IPS-18a (cell line): ENCODE measurements at regions not wholly inside any gene's neighbourhood (a gene's known extent, or its start where the extent isn't known, plus 50 kb on each side); places are given as distances from the start of the nearest gene placed in this dataset.

ENCODE experiments used
- H3K27ac ChIP-seq: one replicate; pipeline ENCODE4 v1.5.1; 2013; ENCODE audit warnings: low read length
- H3K27me3 ChIP-seq: one replicate; pipeline ENCODE4 v1.6.1; 2013; ENCODE audit warnings: mild to moderate bottlenecking, low read length; ENCODE audit not compliant: control insufficient read depth, insufficient read depth
- H3K36me3 ChIP-seq: one replicate; pipeline ENCODE4 v1.6.1; 2013; ENCODE audit warnings: low read depth, low read length; ENCODE audit not compliant: control insufficient read depth
- H3K4me1 ChIP-seq: one replicate; pipeline ENCODE4 v1.6.1; 2013; ENCODE audit warnings: low read depth, low read length; ENCODE audit not compliant: control insufficient read depth
- H3K4me3 ChIP-seq: one replicate; pipeline ENCODE4 v1.5.1; 2013; ENCODE audit warnings: low read length
- H3K9ac ChIP-seq: one replicate; pipeline ENCODE4 v1.6.1; 2013; ENCODE audit warnings: mild to moderate bottlenecking, low read length, moderate library complexity
- H3K9me3 ChIP-seq: one replicate; pipeline ENCODE4 v1.6.1; 2013; ENCODE audit warnings: low read depth, low read length; ENCODE audit not compliant: control insufficient read depth

DNA sequence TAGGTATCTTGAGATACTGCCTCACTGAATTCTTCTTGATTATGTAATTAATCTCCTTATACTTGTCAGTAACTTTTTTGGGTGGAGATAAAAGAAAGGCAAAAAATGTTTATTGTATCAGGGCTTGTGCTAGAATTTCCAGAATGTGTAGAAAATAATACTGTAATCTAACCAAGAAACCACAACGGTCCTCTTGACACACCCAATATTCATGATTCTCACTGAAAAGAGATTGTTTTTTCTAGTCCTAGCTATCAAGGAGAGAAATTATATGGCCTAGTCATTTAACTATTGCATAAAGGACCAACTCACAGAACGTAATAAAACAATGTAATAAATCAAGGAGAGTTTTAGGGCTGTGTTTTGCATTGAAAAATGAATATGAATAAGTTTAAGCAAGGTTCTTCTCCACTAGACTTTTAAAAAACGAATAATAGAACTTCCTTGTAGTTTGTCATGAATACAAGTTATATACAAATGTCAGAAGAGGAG lies 80.0 kb upstream of the STEAP4 start:
- H3K27ac ChIP-seq = no peak overlapping the region
- peaks cover 3% of the 10 kb centered on the region for H3K4me1 ChIP-seq
- no peaks in the 10 kb centered on the region for H3K9me3 ChIP-seq
- no peaks in the 10 kb centered on the region for H3K27me3 ChIP-seq
- H3K4me3 ChIP-seq = no peak overlapping the region
- no peaks in the 10 kb centered on the region for H3K36me3 ChIP-seq
- no peak overlapping the region for H3K9ac ChIP-seq

DNA sequence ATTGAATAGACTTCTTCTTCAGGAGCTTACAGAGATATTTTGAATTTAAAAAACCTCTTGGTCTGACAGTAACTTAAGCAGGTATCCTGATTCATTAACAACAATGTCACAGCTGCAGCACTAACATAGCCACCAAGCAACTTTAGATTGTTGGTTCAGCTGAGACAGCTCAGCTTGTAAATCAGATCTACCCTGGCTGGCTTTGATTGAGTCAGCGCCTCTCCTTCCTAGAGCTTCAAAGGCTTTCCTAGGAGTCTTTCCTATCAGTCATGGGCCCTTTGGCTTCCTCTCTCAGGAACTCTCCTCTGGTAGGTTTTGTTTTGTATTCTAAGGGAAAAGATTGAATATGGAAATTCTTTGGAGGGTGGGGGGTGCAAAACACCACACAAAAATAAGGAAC lies 70.7 kb upstream of the STEAP4 start:
- Histone ChIP-seq H3K9ac (no peak overlapping the region), H3K36me3 (no peaks in the 10 kb centered on the region), H3K27ac (no peak overlapping the region), H3K4me1 (peaks cover 13% of the 10 kb centered on the region), H3K9me3 (no peaks in the 10 kb centered on the region), H3K4me3 (no peak overlapping the region), H3K27me3 (no peaks in the 10 kb centered on the region)

DNA sequence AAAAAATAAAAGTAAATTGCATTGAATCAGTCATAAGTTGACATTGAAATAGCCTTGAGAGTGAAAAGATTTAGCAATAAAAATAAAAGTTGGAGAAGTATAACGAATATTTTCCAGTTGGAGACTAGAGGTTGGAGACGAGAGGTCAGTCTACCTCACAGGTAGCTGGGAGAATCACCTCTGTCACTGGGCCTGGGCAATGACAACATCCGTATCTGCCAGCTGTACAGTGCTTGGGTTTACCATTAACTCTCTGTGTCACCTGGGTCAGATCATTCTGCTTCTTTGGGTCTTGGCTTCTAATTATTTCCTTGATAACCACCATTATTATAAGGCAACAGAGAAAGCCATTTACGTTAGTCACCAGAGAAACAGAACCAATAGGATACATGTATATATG lies 62.0 kb upstream of the STEAP4 start:
- Histone ChIP-seq H3K9ac (no peak overlapping the region), H3K27me3 (no peaks in the 10 kb centered on the region), H3K27ac (no peak overlapping the region), H3K4me3 (no peak overlapping the region), H3K9me3 (no peaks in the 10 kb centered on the region), H3K4me1 (peaks cover 20% of the 10 kb centered on the region), H3K36me3 (no peaks in the 10 kb centered on the region)

DNA sequence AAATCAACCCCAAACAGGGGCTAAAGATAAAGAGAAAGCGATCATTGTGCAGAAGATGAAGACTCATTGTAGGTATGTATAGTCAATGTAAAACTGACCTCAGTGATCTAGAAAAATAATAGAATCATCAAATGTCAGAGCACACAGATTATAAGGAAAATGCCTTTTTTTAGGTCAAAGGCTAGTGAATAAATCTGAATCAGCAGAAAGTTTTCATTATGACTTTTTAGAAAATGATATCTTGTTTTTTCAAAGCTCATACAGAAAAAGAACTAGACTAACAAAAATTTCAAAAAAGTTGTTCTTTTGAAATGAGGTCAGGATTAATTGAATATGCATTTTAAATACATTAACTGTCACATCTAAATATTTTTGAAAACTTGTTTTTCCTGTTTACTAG lies 60.2 kb upstream of the STEAP4 start:
- Histone ChIP-seq H3K9me3 (no peaks in the 10 kb centered on the region), H3K9ac (no peak overlapping the region), H3K36me3 (no peaks in the 10 kb centered on the region), H3K27me3 (no peaks in the 10 kb centered on the region), H3K4me1 (peaks cover 28% of the 10 kb centered on the region), H3K27ac (no peak overlapping the region), H3K4me3 (no peak overlapping the region)

DNA sequence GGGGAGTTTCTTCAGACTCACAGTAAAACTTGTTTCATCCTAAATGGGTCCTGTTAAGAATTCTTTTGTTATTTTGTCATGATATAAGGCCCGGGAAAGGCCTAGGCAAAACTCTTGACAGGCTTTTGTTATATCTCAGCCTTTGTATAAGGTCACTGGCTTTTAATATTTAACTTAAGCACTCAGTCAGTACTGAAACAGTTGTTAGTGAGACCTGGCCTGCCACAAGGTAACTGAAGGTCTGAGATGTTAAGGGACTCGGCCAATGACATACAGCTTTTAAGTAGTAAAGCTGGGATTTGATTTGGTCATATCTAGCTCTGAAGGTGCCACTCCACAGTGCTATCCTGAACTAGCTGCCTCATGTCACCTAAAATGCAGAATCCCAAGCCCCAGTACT lies 57.2 kb upstream of the STEAP4 start:
- Histone ChIP-seq H3K9me3 (no peaks in the 10 kb centered on the region), H3K4me1 (peaks cover 28% of the 10 kb centered on the region), H3K36me3 (no peaks in the 10 kb centered on the region), H3K27ac (no peak overlapping the region), H3K4me3 (no peak overlapping the region), H3K27me3 (no peaks in the 10 kb centered on the region), H3K9ac (no peak overlapping the region)

DNA sequence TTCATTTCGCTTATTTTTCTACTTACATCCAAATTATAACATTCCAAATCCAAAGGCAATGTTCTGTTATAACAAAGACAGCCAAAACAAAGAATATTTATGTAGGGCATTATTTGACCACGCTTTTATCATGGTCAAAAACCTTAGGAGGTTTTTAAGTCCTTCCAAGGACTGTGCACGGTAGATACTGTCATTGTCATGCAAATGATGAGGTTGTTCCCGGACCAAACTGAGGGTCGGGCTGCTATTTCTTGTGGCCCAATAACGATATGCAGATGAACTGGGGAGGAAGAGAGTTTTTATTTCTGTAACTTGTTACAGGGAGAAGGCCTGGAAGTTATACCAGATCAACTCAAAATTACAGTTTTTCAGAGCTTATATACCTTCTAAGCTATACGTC lies 56.6 kb upstream of the STEAP4 start:
- peaks cover 28% of the 10 kb centered on the region for H3K4me1 ChIP-seq

DNA sequence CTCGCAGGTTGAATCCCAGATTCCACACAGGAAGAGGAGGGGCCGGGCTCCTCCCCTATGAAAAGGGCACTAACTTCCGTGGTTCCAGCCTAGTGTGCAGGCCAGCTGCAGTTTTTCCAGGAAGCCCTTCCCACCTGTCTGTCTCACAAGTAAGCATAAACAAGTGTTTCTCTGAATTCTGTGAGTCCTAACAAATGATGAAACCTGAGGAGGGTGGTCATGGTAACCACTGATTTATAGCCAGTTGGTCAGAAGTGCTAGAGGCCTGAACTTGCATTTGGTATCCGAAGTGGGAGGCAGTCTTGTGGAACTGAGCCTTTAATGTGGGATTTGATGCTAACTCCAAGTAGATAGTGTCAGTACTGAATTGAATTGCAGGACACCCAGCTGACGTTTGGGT lies 54.7 kb upstream of the STEAP4 start:
- no peak overlapping the region for H3K27ac ChIP-seq
- H3K4me3 ChIP-seq = no peak overlapping the region
- H3K4me1 ChIP-seq = peaks cover 28% of the 10 kb centered on the region
- H3K9ac ChIP-seq = no peak overlapping the region
- H3K9me3 ChIP-seq = no peaks in the 10 kb centered on the region
- no peaks in the 10 kb centered on the region for H3K27me3 ChIP-seq
- no peaks in the 10 kb centered on the region for H3K36me3 ChIP-seq

More for the DNA sequence above, 56.6 kb upstream of the STEAP4 start:
- no peak overlapping the region for H3K4me3 ChIP-seq
- H3K9ac ChIP-seq = no peak overlapping the region
- H3K9me3 ChIP-seq = no peaks in the 10 kb centered on the region
- no peaks in the 10 kb centered on the region for H3K36me3 ChIP-seq
- H3K27ac ChIP-seq = no peak overlapping the region
- H3K27me3 ChIP-seq = no peaks in the 10 kb centered on the region

DNA sequence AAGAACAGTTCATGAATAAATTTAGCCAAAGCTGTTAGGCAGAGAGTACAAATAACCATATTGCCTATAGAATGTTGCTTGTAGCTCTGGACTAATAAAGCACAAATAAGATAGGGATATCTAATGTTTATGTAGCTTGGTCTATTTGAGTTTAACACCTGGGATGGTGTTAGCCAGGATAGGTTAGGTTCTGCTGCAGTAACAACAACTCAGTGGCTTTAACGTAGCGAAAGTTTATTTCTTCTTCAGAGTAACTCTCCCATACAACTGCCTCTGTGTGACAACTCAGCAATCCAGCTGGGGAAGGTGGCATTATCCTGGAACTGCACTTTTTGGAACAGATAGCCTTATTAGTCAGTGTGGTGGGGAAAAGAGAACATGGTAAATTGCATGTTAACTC lies 52.2 kb upstream of the STEAP4 start:
- no peak overlapping the region for H3K27ac ChIP-seq
- H3K9ac ChIP-seq = no peak overlapping the region
- H3K27me3 ChIP-seq = no peaks in the 10 kb centered on the region
- H3K36me3 ChIP-seq = no peaks in the 10 kb centered on the region
- H3K9me3 ChIP-seq = no peaks in the 10 kb centered on the region
- H3K4me3 ChIP-seq = no peak overlapping the region
- H3K4me1 ChIP-seq = peaks cover 9% of the 10 kb centered on the region

DNA sequence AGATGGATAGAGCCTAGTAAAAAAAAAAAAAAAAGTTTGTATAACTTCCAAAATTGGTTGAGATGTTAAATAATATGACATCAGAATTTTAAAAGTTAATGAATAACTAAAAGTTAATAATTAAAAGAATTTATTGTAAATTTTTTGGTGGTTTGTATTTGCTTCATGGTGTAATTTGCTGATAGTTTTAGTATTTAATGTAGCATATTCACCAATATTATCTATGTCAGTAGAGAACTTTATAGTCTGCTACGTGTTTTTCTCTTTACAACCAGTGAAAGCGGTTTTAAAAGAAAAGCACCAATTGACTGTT lies 51.8 kb upstream of the STEAP4 start:
- peaks cover 5% of the 10 kb centered on the region for H3K4me1 ChIP-seq
- no peaks in the 10 kb centered on the region for H3K36me3 ChIP-seq
- no peak overlapping the region for H3K9ac ChIP-seq
- H3K4me3 ChIP-seq = no peak overlapping the region
- H3K27me3 ChIP-seq = no peaks in the 10 kb centered on the region
- no peaks in the 10 kb centered on the region for H3K9me3 ChIP-seq
- no peak overlapping the region for H3K27ac ChIP-seq

DNA sequence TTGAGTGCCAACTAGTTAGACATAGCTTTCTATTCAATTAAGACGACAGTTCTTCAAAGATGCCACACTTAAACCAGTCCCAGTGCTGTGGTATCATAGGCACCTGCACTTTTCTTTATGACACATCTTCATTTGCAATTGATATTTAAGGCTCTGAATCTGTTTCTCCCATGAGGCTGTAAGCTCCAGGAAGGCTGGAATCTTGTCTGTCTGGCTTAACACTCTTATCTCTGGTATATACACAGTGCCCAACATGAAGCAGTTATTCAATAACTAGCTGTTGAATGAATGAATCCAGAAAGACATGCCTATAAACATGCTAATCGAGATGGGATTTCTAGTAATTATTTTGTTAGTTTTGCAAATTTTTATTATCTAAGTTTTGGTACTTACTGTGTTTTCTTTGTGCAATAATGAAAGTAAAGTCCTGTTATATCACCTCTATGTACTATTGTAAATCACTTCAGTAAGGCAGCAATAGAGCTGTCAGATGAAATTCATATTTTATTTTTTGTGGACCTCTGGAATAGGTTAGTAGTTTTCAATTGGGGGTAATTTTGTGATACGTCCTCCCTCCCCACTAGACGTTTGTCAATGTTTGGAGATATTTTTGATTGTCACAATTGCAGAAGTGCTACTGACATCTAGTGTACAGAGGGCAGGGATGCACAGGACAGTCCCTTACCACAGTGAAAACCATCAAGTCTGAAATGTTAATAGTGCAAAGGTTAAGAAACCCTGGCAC lies 51.3 kb upstream of the STEAP4 start:
- no peaks in the 10 kb centered on the region for H3K36me3 ChIP-seq
- H3K27ac ChIP-seq = no peak overlapping the region
- peaks cover under 1% of the 10 kb centered on the region for H3K4me1 ChIP-seq
- no peaks in the 10 kb centered on the region for H3K9me3 ChIP-seq
- H3K9ac ChIP-seq = no peak overlapping the region
- H3K4me3 ChIP-seq = no peak overlapping the region
- H3K27me3 ChIP-seq = no peaks in the 10 kb centered on the region

DNA sequence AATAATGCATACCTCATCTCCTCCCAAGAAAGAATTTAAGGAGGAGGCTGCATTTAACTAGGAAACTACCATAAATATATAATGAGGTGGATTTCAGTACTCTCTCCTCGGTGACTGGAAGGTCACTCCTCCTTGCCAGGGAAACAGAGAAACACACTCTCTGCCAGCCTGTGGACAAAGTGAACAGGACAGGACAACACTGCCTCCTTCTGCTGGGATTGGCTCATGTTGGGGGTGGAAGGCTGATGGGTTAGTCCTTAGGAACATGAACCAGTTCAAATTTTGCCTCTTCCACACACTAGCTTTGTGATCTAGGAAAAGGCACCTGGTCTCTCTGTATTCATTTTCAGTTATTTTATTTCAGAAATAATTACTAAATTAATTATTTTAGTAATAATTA lies 50.6 kb upstream of the STEAP4 start:
- Histone ChIP-seq H3K27ac (no peak overlapping the region), H3K27me3 (no peaks in the 10 kb centered on the region), H3K9me3 (no peaks in the 10 kb centered on the region), H3K4me3 (no peak overlapping the region), H3K4me1 (no peaks in the 10 kb centered on the region), H3K36me3 (no peaks in the 10 kb centered on the region), H3K9ac (no peak overlapping the region)
